ENCODE measurements at regions not wholly inside any gene's neighbourhood (a gene's known extent, or its start where the extent isn't known, plus 50 kb on each side); places are given as distances from the start of the nearest gene placed in this dataset.
"Not testable (repeated sequence)": the region's sequence is repeated elsewhere in the genome, so short reads cannot be mapped to it uniquely, and the experiment has no call there.

- H3K9me3 ChIP-seq (ENCODE audit: control insufficient read depth, insufficient read depth, low read depth, low read length) = no peaks in the 10 kb centered on the region
- H3K4me3 ChIP-seq (ENCODE audit: low read depth, low read length) = no peak overlapping the region
- TF ChIP-seq SETDB1 (IDR thresholded peaks at IDR 0.05; ENCODE audit: insufficient read length, low read length) (peak; percentile 44), ZBTB48 (tag by site-specific recombination; IDR thresholded peaks at IDR 0.05) (no peak), GLI2 (tag by site-specific recombination; IDR thresholded peaks at IDR 0.05; ENCODE audit: borderline replicate concordance, low read depth) (no peak), ZBTB21 (tag by site-specific recombination; IDR thresholded peaks at IDR 0.05) (no peak)
- no peak overlapping the region for H3K27ac ChIP-seq (ENCODE audit: extremely low read depth, low read depth, low read length)
- H3K4me1 ChIP-seq (ENCODE audit: control insufficient read depth, insufficient read depth, low read length) = no peaks in the 10 kb centered on the region
- POLR2A ChIA-PET = no interaction called here
- H3K36me3 ChIP-seq (ENCODE audit: control insufficient read depth in 2 of 2, insufficient read depth in 1 of 2, low read length in 2 of 2) = no peaks in the 10 kb centered on the region
- CTCF ChIA-PET = interaction anchor here (0.6 to 1.2 kb wide), 14 partner anchors 12 to 913 kb away, joined by 3 to 10 read pairs (median 3); no protein-coding TSS in a partner anchor
These were observed 126.1 kb downstream of the BRD1 start for GRCh38 chr22:49701380-49702067.

- no peaks in the 10 kb centered on the region for H3K4me1 ChIP-seq (ENCODE audit: control insufficient read depth, insufficient read depth, low read length)
- TF ChIP-seq ZNF600 (tag by site-specific recombination; IDR thresholded peaks at IDR 0.05) = no peak
- POLR2A ChIA-PET = no interaction called here
- H3K36me3 ChIP-seq (ENCODE audit: control insufficient read depth in 2 of 2, insufficient read depth in 1 of 2, low read length in 2 of 2) = no peaks in the 10 kb centered on the region
- no peak overlapping the region for H3K4me3 ChIP-seq (ENCODE audit: low read depth, low read length)
- no peaks in the 10 kb centered on the region for H3K9me3 ChIP-seq (ENCODE audit: control insufficient read depth, insufficient read depth, low read depth, low read length)
- CTCF ChIA-PET = interaction anchor here (0.6 to 0.9 kb wide), 2 partner anchors 31 to 43 kb away, joined by 3 to 5 read pairs; no protein-coding TSS in a partner anchor
- H3K27ac ChIP-seq (ENCODE audit: extremely low read depth, low read depth, low read length) = no peak overlapping the region
These were observed 127.7 kb downstream of the BRD1 start for GRCh38 chr22:49699928-49700498.

- Histone ChIP-seq H3K27ac (ENCODE audit: extremely low read depth, low read depth, low read length) (no peak overlapping the region), H3K4me1 (ENCODE audit: control insufficient read depth, insufficient read depth, low read length) (no peaks in the 10 kb centered on the region), H3K4me3 (ENCODE audit: low read depth, low read length) (no peak overlapping the region), H3K36me3 (ENCODE audit: control insufficient read depth in 2 of 2, insufficient read depth in 1 of 2, low read length in 2 of 2) (no peaks in the 10 kb centered on the region), H3K9me3 (ENCODE audit: control insufficient read depth, insufficient read depth, low read depth, low read length) (no peaks in the 10 kb centered on the region)
- ChIA-PET CTCF (interaction anchor here (0.6 to 0.9 kb wide), 2 partner anchors 30 to 42 kb away, joined by 3 to 5 read pairs; no protein-coding TSS in a partner anchor), POLR2A (no interaction called here)
- TF ChIP-seq ZIC2 (tag by site-specific recombination; IDR thresholded peaks at IDR 0.05) = peak; percentile 97
- TF ChIP-seq, protein P1, sequence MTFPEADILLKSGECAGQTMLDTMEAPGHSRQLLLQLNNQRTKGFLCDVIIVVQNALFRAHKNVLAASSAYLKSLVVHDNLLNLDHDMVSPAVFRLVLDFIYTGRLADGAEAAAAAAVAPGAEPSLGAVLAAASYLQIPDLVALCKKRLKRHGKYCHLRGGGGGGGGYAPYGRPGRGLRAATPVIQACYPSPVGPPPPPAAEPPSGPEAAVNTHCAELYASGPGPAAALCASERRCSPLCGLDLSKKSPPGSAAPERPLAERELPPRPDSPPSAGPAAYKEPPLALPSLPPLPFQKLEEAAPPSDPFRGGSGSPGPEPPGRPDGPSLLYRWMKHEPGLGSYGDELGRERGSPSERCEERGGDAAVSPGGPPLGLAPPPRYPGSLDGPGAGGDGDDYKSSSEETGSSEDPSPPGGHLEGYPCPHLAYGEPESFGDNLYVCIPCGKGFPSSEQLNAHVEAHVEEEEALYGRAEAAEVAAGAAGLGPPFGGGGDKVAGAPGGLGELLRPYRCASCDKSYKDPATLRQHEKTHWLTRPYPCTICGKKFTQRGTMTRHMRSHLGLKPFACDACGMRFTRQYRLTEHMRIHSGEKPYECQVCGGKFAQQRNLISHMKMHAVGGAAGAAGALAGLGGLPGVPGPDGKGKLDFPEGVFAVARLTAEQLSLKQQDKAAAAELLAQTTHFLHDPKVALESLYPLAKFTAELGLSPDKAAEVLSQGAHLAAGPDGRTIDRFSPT (tag by site-specific recombination; IDR thresholded peaks at IDR 0.05) = no peak
These were observed 128.2 kb downstream of the BRD1 start for GRCh38 chr22:49699476-49699875.

GRCh38 chr22:49698616-49699015, 129.1 kb downstream of the BRD1 start:
- H3K9me3 ChIP-seq (ENCODE audit: control insufficient read depth, insufficient read depth, low read depth, low read length); POLR2A ChIA-PET; H3K36me3 ChIP-seq (ENCODE audit: control insufficient read depth in 2 of 2, insufficient read depth in 1 of 2, low read length in 2 of 2); H3K4me1 ChIP-seq (ENCODE audit: control insufficient read depth, insufficient read depth, low read length); H3K27ac ChIP-seq (ENCODE audit: extremely low read depth, low read depth, low read length); H3K4me3 ChIP-seq (ENCODE audit: low read depth, low read length): not testable (repeated sequence)
- CTCF ChIA-PET = interaction anchor here (0.6 kb wide), 1 partner anchor 849 kb away, joined by 3 read pairs; no protein-coding TSS in a partner anchor

DNA sequence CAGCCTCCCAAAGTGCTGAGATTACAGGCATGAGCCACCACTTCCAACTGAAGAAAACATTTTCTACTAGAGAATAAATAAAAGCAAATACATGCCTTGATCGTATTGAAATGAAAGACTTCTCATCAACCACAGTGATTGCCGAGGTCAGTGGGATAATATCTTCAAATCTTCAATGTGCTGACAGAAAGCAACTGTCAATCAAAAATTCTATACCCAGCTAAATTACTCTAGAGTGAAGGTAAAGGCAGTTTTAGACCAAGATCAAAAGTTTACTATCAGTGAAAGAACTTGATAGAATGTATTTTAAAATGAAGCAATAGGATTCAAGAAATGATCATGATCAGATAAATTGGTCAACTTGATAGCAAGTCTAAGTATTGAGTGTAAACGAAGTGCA, 130.6 kb downstream of the BRD1 start:
- H3K27ac ChIP-seq (ENCODE audit: extremely low read depth, low read depth, low read length) = no peak overlapping the region
- no peaks in the 10 kb centered on the region for H3K4me1 ChIP-seq (ENCODE audit: control insufficient read depth, insufficient read depth, low read length)
- POLR2A ChIA-PET = no interaction called here
- CTCF ChIA-PET = no interaction called here
- no peak for TF ChIP-seq ZNF692 (tag by site-specific recombination; IDR thresholded peaks at IDR 0.05)
- TF ChIP-seq ZBTB17 (tag by site-specific recombination; IDR thresholded peaks at IDR 0.05) = no peak
- no peak overlapping the region for H3K4me3 ChIP-seq (ENCODE audit: low read depth, low read length)
- no peaks in the 10 kb centered on the region for H3K9me3 ChIP-seq (ENCODE audit: control insufficient read depth, insufficient read depth, low read depth, low read length)
- H3K36me3 ChIP-seq (ENCODE audit: control insufficient read depth in 2 of 2, insufficient read depth in 1 of 2, low read length in 2 of 2) = no peaks in the 10 kb centered on the region
